Stimulated activated CD4-positive, alpha-beta T cell treated with anti-CD3 and anti-CD28 coated beads, Interleukin-15, amount 100 ng/mL, for 1 hour (primary cell): ENCODE measurements at regions not wholly inside any gene's neighbourhood (a gene's known extent, or its start where the extent isn't known, plus 50 kb on each side); places are given as distances from the start of the nearest gene placed in this dataset.
"Not testable (repeated sequence)": the region's sequence is repeated elsewhere in the genome, so short reads cannot be mapped to it uniquely, and the experiment has no call there.

Experiments
- DNase-seq, 2 donors: peaks; one replicate each; pipeline ENCODE4 v3.0.0-alpha.2; 2020; ENCODE audit warnings: low read depth in 1 of 2, low spot score in 1 of 2

- DNase-seq = not testable (repeated sequence)
Observed at GRCh38 chr15:96216481-96216880, 114.0 kb upstream of the NR2F2 start.

- no peak for DNase-seq
Observed at GRCh38 chr15:96217983-96218382, 112.5 kb upstream of the NR2F2 start.

- no peak for DNase-seq
Observed at GRCh38 chr15:96218623-96219455, 111.7 kb upstream of the NR2F2 start.

GRCh38 chr15:96219681-96220080, 110.8 kb upstream of the NR2F2 start:
- no peak for DNase-seq

- DNase-seq = no peak
Observed at GRCh38 chr15:96220657-96221056, 109.8 kb upstream of the NR2F2 start.

- DNase-seq = no peak
Observed at GRCh38 chr15:96222981-96223380, 107.5 kb upstream of the NR2F2 start.

- no peak for DNase-seq
Observed at GRCh38 chr15:96223939-96224338, 106.6 kb upstream of the NR2F2 start.

- no peak for DNase-seq
Observed at GRCh38 chr15:96225642-96226259, 104.7 kb upstream of the NR2F2 start.

GRCh38 chr15:96230526-96231181, 99.8 kb upstream of the NR2F2 start:
- no peak for DNase-seq

- no peak for DNase-seq
Observed at GRCh38 chr15:96232335-96232734, 98.2 kb upstream of the NR2F2 start.

- DNase-seq = no peak
Observed at GRCh38 chr15:96234109-96234892, 96.2 kb upstream of the NR2F2 start.

- DNase-seq = no peak
Observed at GRCh38 chr15:96237002-96237401, 93.5 kb upstream of the NR2F2 start.

- no peak for DNase-seq
Observed at GRCh38 chr15:96242761-96243160, 87.7 kb upstream of the NR2F2 start.

GRCh38 chr15:96243701-96244100, 86.8 kb upstream of the NR2F2 start:
- no peak for DNase-seq

GRCh38 chr15:96245252-96245651, 85.2 kb upstream of the NR2F2 start:
- no peak for DNase-seq

- no peak for DNase-seq
Observed at GRCh38 chr15:96246057-96246456, 84.4 kb upstream of the NR2F2 start.

- no peak for DNase-seq
Observed at GRCh38 chr15:96247621-96248305, 82.7 kb upstream of the NR2F2 start.

GRCh38 chr15:96252148-96252547, 78.4 kb upstream of the NR2F2 start:
- no peak for DNase-seq

GRCh38 chr15:96253006-96253747, 77.3 kb upstream of the NR2F2 start:
- DNase-seq = no peak

- no peak for DNase-seq
Observed at GRCh38 chr15:96254173-96254572, 76.3 kb upstream of the NR2F2 start.
